Upper lobe of left lung (tissue), 4 donors: ENCODE measurements at regions not wholly inside any gene's neighbourhood (a gene's known extent, or its start where the extent isn't known, plus 50 kb on each side); places are given as distances from the start of the nearest gene placed in this dataset.

Experiments used
- CTCF ChIP-seq, 6 experiments: fragments of 450-650 bp in 4 of 6; fragments of 200-600 bp in 2 of 6; sonication (generic) in 2 of 6; IDR thresholded peaks; one replicate each; pipeline ENCODE4 v1.5.1; 2016 to 2019; ENCODE audit warnings: antibody characterized with exemption in 6 of 6
- EP300 ChIP-seq, 4 donors: sonication (generic); formaldehyde crosslinking; IDR thresholded peaks; one replicate each; pipeline ENCODE4 v1.5.1; 2017; ENCODE audit warnings: antibody characterized with exemption in 4 of 4, control low read depth in 2 of 4
- POLR2AphosphoS5 ChIP-seq, 2 donors: sonication (generic); formaldehyde crosslinking; IDR thresholded peaks; one replicate each; pipeline ENCODE4 v1.5.1; 2017; ENCODE audit warnings: antibody characterized with exemption in 2 of 2

- TF ChIP-seq CTCF (IDR thresholded peaks at IDR 0.05) (no peak), EP300 (IDR thresholded peaks at IDR 0.05) (no peak), POLR2AphosphoS5 (IDR thresholded peaks at IDR 0.05) (no peak)
Measured at GRCh38 chr1:67941155-67941554, 107.9 kb upstream of the GNG12 start.
